ENCODE measurements at regions not wholly inside any gene's neighbourhood (a gene's known extent, or its start where the extent isn't known, plus 50 kb on each side); places are given as distances from the start of the nearest gene placed in this dataset.
A peak's percentile ranks its signal among the peaks of the same experiment; 100 is the strongest.
"Not testable (repeated sequence)": the region's sequence is repeated elsewhere in the genome, so short reads cannot be mapped to it uniquely, and the experiment has no call there.

DNA sequence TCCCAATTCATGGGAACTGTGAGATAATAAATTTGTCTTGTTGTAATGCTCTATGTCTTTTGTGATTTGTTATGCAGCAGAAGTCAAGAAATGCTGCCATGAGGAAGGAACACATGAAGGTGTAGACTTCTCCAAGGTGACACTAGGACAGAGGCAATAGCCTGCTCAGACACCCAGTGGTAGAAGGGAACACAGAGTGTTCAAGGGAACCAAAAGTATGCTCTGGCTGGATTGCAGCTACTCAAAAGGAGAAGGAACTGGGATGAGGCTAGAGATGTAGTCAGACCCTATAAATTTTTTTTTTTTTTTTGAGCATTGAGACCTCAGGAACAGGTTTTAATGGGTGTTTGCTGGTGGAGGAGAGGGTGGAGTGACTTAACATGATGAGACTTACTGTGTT is 232.5 kb downstream of the PARP8 start:
- no peak for DNase-seq

DNA sequence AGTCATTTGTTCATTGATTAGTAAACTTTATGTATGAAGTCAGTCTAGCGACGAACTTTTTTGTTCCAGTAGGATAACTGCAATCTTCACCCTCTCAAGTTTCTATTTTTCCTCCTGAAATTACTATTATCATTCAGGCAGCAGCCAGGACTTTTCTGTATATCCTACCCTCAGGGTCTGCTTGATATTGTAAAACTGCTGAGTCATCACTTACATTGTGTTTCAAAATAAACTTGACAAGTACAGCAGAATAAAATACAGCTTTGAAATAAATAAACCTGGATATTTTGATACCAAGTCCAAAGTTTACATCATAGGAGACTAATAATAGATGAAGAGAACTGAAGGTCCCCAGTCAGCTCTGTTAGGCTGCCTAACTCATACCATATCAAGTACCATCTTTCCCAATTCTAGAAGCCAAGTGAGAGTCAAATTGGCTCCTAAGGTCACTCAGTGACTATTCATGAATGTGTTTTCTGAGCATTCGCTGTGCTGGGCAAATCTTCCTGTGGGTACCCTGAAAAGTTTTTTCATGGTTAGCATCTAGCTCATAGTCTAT is 234.6 kb downstream of the PARP8 start:
- no peak for DNase-seq

DNA sequence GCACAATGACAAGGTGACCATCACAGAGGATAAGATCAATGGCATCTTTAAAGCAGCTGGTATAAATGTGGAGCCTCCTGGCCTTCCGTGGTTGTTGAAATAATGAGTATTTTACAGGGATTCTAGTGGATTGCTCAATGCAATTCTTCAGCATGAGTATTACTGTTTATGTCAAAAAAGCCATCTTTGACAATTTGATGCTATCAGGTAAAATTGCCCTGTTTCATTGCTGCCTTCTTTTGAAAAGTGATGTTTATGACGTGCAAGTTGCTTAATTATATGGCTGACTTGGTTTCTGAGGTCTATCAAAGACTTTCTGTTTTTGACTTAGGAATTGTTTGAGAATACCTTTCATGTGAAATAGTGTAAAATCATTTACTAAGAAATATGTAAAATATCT is 237.2 kb downstream of the PARP8 start:
- DNase-seq = no peak

DNA sequence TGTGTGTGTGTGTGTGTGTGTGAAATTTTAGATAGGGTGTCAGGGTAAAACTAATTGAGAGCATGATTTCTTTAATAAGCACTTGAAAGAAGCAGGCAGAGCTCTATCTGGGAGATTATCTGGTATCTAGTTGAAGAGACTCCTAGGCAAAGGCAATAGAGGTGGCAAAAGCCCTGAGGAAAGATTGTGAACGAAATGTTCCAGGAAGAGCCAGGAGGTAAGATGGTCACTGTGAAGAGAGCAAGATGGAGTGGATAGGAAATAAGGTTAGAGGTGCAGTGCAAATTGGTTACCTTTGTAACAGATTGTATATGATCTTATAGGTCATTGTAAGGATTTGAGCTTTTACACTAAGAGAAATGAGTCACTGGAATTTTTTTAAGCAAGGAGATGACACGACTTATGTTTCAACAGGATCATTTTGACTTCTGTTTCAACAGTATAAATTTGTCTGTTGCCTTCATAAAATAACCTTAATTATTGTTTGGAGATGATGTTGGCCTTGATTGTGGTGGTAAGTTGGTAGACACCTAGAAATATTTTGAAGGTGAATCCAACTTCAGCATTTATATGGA is 239.6 kb downstream of the PARP8 start:
- no peak for DNase-seq

DNA sequence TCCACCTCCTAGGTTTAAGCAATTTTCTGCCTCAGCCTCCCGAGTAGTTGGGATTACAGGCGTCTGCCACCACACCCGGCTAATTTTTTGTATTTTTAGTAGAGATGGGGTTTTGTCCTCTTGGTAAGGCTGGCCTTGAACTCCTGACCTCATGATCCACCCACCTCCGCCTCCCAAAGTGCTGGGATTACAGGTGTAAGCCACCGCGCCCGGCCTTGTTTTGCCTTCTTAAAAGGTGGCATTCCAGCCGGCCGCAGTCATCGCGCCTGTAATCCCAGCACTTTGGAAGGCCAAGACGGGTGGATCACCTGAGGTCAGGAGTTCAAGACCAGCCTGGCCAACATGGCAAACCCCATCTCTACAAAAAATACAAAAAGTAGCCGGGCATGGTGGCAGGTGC is 253.7 kb downstream of the PARP8 start:
- not testable (repeated sequence) for DNase-seq

DNA sequence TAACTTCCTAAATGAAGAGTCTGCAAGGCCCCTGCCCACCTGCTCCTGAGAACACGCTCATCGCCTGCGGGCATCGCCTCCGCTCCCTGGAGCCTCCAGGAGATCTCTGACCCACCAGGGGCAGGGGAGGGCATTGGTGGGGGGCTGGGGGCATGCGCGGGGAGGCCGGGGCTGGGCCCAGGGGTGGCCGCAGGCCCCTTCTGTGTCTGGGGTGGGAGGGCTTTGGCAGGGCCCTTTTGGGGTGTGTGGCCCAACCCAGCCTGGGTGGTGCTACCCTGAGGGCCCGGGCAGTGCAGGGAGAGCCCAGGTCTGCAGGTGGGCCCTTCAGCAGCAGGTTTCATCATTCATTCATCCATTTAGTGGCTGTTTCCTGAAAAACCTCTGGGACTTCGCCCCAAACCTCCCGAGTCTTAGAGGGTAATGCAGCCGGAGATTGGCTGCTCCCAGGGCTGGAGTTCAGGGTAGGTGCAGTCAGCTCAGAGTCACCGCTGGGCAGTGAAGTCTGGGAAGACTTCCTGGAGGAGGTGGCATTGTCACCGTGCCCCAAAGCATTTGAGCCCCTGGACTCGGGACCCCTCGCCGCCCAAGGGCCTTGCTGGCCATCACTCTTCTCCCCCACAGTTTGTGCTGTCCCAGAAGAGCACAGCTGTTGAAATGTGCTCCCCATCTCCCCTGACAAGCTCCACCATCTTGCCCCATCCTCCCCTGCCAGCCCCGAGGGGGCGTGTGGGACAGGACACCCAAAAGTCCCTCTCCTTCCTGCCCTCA is 255.1 kb downstream of the PARP8 start:
- no peak for DNase-seq

DNA sequence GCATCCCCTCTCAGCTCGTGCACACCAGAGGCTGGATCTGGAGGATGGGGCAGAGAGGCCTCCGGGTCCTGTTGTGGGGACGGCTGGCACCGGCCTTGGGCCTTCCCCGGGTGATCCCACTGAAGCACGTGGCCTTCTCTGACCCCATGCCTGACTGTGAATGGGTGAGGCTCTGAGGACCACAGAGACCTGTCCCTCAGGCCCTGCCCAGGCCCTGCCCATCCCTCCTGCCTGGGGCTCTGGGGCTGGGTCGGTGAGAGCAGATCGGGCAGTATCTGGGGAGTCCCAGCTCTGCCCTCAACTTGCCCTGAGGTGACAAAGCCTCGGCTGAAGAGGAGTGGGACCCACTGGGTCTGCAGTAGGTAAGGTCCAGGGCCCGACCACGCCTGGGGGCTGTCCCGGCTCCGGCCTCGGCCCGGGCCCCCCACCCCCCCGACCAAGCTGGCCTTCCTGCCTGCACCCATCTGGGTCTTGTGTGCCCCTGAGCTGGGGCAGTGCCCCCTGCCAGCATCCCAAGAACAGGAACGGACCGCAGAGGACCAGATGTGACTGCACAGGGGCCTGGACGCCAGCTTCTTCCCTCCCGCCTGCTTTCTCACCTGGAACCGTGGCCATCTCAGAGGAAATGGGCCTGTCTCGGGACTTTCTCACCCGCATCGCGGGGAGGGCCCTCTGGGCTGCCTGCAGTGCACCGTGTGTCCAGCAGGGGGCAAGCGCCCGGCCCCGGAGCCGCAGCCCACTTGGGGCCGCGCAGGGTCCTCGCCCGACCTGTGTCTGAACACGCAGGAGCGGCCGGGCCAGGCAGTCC is 255.9 kb downstream of the PARP8 start:
- not testable (repeated sequence) for DNase-seq

DNA sequence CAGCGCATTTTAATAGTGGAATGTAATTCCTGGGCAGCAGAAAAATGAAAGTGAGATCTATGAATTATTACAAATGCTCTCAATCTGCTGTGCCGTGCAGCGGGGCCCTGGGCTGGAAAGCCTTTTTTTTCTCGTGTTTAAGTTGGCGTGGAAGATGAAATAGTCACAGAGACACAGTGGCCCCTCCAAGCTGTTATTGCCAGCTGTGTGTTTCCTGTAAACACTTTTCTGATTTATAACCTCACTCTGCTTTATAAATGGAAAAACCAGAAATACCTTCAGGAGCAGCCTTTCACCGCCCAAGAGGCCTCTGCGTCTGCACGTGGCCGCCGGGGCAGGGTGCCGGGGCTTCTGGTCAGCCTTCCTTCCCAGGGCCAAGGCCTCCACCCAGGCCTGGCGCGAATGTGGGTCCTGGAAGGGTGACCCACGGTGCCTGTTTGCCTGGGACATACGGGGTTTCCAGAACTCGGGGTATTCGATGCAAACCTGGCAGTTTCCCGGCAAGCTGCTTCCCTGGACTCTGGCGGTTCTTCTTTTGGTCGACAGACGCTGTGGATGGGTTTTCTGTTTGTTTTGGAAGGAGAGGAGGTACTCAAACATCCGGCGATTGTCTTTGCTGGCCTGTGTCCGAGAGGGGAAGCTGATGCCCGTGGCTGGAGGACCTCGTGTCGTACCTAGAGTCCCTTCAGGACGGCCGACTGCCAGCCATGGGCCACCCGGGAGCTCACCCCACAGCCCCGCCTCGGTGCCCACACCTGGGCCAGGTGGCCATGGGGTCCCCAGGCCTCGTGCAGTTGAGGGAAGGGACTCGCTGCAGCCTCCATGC is 256.7 kb downstream of the PARP8 start:
- DNase-seq = no peak

DNA sequence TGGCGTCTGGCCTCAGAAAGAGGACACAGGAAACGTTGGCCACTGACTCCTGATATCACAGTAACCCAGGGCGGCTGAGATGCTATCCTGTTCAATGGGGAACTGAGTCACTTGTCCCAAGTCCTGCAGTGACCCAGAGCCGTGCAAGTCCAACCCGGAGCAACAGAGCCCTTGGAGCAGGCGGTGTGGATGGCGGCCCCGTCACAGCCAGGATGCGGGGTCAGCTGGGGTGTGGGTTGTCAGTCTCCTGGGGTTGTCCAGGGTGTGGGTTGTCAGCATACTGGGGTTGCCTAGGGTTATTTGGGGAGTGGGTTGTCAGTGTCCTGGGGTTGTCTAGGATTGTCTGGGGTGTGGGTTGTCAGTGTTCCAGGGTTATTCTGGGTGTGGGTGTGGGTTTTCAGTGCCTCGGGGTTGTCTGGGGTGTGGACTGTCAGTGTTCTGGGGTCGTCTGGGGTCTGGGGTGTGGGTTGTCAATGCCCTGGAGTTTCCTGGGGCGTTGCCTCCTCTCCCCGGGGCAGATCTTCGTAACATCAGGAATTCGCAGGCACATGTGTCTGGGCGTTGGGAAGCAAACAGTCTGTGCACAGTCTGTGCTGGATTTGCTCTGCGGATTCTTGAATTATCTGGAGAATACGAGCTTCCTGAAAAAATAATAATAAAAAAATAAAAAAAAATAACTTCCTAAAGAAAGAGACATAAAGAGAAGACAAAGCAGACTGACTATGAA is 257.5 kb downstream of the PARP8 start:
- DNase-seq = no peak

DNA sequence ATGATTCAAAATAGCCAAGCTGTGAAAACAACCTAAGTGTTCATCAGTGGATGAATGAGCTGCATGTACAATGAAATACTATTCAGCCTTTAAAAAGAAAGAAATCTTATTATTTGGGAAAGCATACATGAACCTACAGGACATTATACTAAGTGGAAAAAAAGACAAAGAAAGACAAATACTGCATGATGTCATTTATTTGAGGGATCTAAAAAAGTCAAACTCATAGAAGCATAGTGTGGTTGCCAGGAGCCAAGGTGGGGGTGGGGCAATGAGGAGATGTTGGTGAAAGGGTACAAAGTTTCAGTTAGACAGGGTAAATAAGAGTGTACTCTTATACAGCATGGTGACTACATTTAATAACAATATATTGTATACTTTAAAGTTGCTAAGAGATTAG is 261.5 kb downstream of the PARP8 start:
- DNase-seq = no peak

DNA sequence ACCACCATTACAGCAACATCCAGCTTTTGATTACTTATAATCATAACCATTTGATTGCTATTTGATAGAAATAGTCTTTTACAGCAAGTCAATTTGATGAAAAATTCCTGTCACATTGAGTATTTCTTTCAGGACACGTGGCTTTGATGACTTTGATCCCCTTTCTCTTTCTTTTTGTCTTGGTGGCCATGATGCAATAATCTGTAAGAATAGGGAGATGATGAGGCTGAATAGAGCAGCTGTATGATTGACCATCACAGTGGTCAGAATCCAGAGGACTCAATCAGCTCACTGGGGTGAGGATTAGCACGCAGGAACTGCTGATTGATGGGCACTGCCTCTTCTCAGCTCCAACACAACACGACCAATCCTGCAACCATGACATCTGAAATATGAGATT is 262.7 kb downstream of the PARP8 start:
- no peak for DNase-seq

DNA sequence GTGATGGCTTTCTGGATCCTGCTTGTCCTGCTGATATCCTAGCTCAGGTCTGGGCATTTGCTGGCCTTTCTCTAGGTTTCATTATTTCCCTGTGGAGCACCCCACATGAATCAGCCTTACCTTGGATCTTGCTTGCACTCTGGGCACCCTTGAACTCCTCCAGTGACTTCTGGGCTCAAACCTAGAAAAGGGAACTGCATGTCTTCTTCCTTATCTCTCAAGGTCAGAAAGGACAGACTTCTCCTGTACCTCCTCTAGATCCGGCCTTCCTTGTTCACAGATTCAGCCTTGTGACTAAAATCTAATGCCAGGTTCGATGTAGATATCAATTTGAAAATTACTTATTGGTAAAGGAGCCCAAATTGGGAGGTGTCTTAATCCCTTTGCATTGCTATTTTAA is 267.9 kb downstream of the PARP8 start:
- DNase-seq = no peak

DNA sequence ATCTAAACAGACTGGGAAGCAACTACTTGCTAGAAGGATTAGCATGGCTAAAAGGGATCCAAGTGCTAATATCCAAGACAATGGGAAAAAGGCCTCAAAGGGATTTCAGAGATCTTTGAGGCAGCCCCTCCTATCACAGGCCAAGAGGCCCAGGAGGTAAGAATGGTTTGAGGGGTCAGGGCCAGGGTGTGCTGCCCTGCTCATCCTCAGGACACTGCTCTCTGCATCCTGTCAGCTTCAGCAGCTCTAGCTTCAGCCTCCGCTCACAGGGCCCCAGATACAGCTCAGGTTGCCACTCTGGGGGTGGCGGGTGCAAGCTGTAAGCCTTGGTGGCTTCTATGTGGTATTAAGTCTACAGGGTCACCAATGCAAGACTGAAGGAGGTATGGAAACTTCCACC is 278.7 kb downstream of the PARP8 start:
- no peak for DNase-seq

DNA sequence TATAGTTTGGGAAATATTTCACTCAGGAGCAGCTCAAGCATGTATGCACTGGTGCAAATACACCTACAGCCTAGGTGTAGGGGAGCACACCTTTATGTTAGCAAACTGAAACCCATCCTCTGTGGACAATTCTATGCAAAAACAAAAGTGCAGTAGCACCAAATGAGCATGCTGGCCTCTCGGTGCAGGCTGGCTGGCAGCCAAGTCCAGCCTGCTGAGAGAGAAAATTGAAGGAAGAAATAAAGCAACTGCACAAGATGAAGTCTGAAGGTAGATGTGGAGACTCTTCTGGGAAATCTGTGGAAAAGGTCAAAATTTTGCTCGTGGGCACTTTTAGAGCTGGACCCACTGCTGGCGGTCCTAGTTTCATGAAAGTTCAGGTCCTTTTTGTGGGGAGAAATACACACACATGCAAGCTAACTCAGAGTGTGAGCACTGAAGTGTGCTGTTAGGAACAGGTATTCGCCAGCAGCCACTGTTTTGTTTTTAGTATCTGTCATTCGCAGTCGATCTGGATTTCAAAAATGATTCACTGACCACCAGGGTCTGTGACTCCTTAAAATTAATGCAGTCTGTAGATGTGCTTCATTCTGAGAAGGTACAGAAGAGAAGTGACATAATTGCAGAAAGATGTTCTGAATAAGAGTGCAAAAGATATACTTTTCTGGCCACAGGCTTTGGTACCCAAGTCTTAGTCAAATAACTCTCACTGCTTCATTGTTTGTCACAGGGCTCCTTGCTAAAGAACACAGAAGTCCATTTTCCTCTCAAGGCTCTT is 281.7 kb downstream of the PARP8 start:
- DNase-seq = no peak

DNA sequence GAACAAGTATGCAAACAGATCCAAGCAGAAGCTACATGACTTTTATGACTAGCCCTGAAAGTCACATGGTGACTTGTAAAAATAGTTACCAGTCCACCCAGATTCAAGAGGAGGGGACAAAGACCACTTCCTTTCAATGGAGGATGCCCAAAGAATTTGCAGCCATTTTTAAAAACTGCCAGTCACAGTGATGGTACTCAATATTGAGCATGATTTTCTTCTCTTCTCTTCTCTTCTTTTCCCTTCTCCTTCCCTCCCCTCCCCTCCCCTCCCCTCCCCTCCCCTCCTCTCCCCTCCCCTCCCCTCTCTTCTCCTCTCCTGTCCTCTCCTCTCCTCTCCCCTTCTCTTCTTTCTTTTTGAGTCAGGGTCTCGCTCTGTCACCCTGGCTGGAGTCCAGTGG is 286.9 kb downstream of the PARP8 start:
- DNase-seq = no peak

DNA sequence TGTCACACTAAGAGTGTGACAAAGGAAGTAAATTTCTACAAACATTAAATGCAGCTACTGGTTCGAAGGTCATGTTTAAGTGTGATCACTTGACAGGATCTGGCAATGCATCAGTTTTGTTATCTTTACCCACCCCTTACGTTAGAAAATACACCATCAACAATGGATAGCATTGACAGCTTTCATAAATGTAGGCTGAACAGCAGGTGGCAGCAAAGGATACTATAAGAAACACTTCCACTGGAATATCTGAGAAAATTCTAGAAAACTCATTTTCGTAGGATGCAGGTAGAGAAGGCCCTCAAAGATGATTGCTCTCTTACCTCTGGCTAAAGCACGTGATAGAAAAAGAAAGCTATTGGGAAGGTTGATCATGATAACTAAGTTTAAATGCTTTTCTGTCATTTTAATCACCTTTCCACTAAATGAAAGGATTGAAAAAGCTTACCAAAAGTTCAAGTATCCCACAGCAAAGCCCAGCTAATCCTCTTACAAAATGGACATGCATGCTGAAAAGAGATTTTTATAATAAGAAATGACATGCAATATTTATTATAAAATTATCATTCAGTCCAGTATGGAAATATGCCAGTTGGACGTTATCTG is 292.5 kb downstream of the PARP8 start:
- DNase-seq = peak; percentile 27

DNA sequence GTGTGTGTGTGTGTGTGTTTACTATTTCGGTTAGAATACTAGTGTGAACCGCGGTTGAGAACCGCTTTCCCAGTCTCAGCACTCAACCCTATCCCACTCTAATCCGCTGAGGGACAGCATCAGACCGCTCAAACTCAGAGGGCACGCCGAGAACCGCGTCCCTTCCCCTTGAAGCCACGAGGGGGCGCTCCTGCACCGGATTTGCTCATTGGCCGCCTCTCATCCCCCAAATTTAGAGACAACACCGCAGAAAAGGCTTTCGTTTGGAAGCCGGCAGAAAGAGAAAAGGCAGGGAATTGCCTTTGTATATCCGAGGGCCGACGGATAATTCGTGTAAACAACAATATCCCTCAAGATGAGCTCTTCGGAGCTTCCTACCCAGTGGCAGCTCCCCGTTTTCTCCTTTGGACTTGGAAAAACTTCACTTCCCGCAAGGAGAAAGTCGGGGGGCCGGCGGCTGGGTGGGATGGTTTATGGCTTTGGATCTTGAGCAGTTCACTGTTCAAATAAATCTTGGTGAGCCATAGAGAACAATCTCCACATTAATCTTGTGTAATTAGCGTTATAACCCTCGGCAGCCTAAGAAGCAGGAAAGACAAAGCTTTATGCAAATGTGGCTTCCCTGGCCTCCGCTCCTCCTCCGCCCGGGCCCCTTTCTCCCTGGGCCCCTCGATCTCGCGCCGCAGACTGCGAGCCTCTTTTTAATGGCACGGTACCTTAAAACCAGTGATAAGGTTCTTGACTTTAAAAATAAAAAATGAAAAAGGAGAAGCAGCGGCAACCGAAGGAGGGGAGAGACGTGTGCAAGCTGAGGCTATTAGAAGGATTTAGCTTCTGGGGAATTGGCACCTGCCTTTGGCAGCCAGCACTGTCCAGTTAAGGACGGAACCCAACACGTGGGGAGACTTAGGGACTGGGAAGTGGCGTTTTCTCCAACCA is 296.8 kb downstream of the PARP8 start:
- DNase-seq = peak; percentile 3

DNA sequence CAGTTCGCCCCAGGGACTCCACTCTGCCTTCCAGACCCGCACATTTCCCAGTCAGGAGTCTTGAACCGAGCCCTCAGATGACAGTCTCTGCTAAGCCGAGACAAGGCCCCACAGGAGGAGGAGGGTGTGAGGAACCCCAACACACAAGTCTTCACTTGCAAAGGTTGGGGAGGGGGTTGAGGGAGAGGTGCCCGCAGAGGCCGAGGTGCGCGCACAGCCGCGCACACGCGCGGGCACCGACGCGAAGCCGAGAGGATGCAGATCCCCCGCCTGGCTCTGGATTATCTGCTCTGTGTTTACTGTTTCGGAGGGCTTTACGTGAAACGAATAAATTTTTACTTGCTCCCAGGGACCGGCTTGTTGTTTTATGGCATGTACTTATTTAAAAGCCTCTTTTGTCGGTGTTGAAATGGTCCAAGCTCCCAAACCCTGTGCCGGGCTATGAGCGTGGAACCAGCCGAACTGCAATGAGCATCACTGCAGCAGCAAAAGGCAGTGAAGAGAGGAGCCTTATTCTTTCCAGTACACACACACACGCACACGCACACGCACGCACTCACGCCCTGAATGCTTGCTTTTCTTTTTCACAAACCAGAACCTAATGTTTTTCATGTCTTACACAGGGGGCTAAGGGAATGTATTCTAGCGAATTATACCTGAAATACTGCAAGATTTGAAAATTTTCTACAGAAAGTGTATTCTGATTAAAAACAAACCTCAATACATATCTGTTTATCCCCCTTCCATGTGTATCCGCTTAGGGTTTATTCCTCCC is 297.7 kb downstream of the PARP8 start:
- no peak for DNase-seq

All from amniotic stem cell (primary cell).